ENCODE measurements at regions not wholly inside any gene's neighbourhood (a gene's known extent, or its start where the extent isn't known, plus 50 kb on each side); places are given as distances from the start of the nearest gene placed in this dataset.

GRCh38 chr11:116413301-116414242, 359.2 kb downstream of the BUD13 start:
- Histone ChIP-seq H3K4me3 (no peak overlapping the region), H3K9me3 (no peaks in the 10 kb centered on the region), H3K27ac (no peak overlapping the region), H3K27me3 (peaks cover 7% of the 10 kb centered on the region), H3K36me3 (no peaks in the 10 kb centered on the region), H3K4me1 (no peaks in the 10 kb centered on the region)
- 97% methylated on average over 2 of the region's 2 CpGs for WGBS
- TF ChIP-seq POLR2A (IDR thresholded peaks at IDR 0.05) (no peak), EP300 (IDR thresholded peaks at IDR 0.05) (no peak), CTCF (IDR thresholded peaks at IDR 0.05) (no peak), POLR2AphosphoS5 (IDR thresholded peaks at IDR 0.05) (no peak)
- no peak for DNase-seq (ENCODE audit: low spot score in 2 of 2)

GRCh38 chr11:116412118-116412889, 360.5 kb downstream of the BUD13 start:
- Histone ChIP-seq H3K27ac (no peak overlapping the region), H3K4me3 (no peak overlapping the region), H3K4me1 (no peaks in the 10 kb centered on the region), H3K27me3 (peaks cover 10% of the 10 kb centered on the region), H3K36me3 (no peaks in the 10 kb centered on the region), H3K9me3 (no peaks in the 10 kb centered on the region)
- no peak for TF ChIP-seq POLR2AphosphoS5 (IDR thresholded peaks at IDR 0.05)
- TF ChIP-seq EP300 (IDR thresholded peaks at IDR 0.05) = no peak
- no peak for TF ChIP-seq CTCF (IDR thresholded peaks at IDR 0.05)
- no peak for TF ChIP-seq POLR2A (IDR thresholded peaks at IDR 0.05)
- DNase-seq (ENCODE audit: low spot score in 2 of 2) = no peak
- WGBS = 75% methylated on average over 6 of the region's 6 CpGs

GRCh38 chr11:116409238-116409637, 363.5 kb downstream of the BUD13 start:
- H3K9me3 ChIP-seq = no peaks in the 10 kb centered on the region
- TF ChIP-seq POLR2A (IDR thresholded peaks at IDR 0.05) = no peak
- no peak for TF ChIP-seq POLR2AphosphoS5 (IDR thresholded peaks at IDR 0.05)
- TF ChIP-seq CTCF (IDR thresholded peaks at IDR 0.05) = no peak
- TF ChIP-seq EP300 (IDR thresholded peaks at IDR 0.05) = no peak
- H3K36me3 ChIP-seq = no peaks in the 10 kb centered on the region
- no peak overlapping the region for H3K4me3 ChIP-seq
- WGBS = 57% methylated on average over 4 of the region's 4 CpGs
- H3K4me1 ChIP-seq = no peaks in the 10 kb centered on the region
- H3K27ac ChIP-seq = no peak overlapping the region
- no peak for DNase-seq (ENCODE audit: low spot score in 2 of 2)
- H3K27me3 ChIP-seq = peaks cover 10% of the 10 kb centered on the region

GRCh38 chr11:116406042-116406441, 366.7 kb downstream of the BUD13 start:
- no peaks in the 10 kb centered on the region for H3K4me1 ChIP-seq
- H3K36me3 ChIP-seq = no peaks in the 10 kb centered on the region
- no peak for DNase-seq (ENCODE audit: low spot score in 2 of 2)
- H3K4me3 ChIP-seq = no peak overlapping the region
- WGBS = 69% methylated on average over 1 of the region's 1 CpG
- H3K27ac ChIP-seq = no peak overlapping the region
- no peaks in the 10 kb centered on the region for H3K9me3 ChIP-seq
- H3K27me3 ChIP-seq = peaks cover 10% of the 10 kb centered on the region
- TF ChIP-seq CTCF (IDR thresholded peaks at IDR 0.05) (no peak), POLR2AphosphoS5 (IDR thresholded peaks at IDR 0.05) (no peak), EP300 (IDR thresholded peaks at IDR 0.05) (no peak), POLR2A (IDR thresholded peaks at IDR 0.05) (no peak)

GRCh38 chr11:116404462-116404798, 368.4 kb downstream of the BUD13 start:
- Histone ChIP-seq H3K27me3 (peaks cover 7% of the 10 kb centered on the region), H3K9me3 (no peaks in the 10 kb centered on the region), H3K36me3 (no peaks in the 10 kb centered on the region), H3K27ac (no peak overlapping the region), H3K4me1 (no peaks in the 10 kb centered on the region), H3K4me3 (no peak overlapping the region)
- no peak for DNase-seq (ENCODE audit: low spot score in 2 of 2)
- 72% methylated on average over 3 of the region's 3 CpGs for WGBS
- TF ChIP-seq POLR2AphosphoS5 (IDR thresholded peaks at IDR 0.05) (no peak), POLR2A (IDR thresholded peaks at IDR 0.05) (no peak), EP300 (IDR thresholded peaks at IDR 0.05) (no peak), CTCF (IDR thresholded peaks at IDR 0.05) (no peak)

Measured in suprapubic skin (tissue), 4 donors.